ENCODE measurements at regions not wholly inside any gene's neighbourhood (a gene's known extent, or its start where the extent isn't known, plus 50 kb on each side); places are given as distances from the start of the nearest gene placed in this dataset.

- DNase-seq (ENCODE audit: low spot score), result no peak
- 85% methylated on average over 1 of the region's 1 CpG for WGBS (ENCODE audit: low lambda C conversion rate, missing lambda C conversion rate)
- TF ChIP-seq EZH2 (IDR thresholded peaks at IDR 0.05; ENCODE audit: borderline replicate concordance) (no peak), CTCF (IDR thresholded peaks at IDR 0.05; ENCODE audit: poor library complexity) (no peak), EZH2phosphoT487 (IDR thresholded peaks at IDR 0.05; ENCODE audit: low read depth, severe bottlenecking, unreplicated experiment) (no peak)
Observed at GRCh38 chr18:30404422-30404821, 638.1 kb downstream of the DSC3 start.

GRCh38 chr18:30403278-30403677, 639.3 kb downstream of the DSC3 start:
- Histone ChIP-seq H3K27me3 (no peaks in the 10 kb centered on the region), H3K4me2 (no peak overlapping the region), H2AFZ (no peak overlapping the region), H3K9me3 (ENCODE audit: low read depth) (no peaks in the 10 kb centered on the region), H3K79me2 (no peaks in the 10 kb centered on the region), H3K4me3 (no peak overlapping the region), H3K9me2 (replicated peaks; ENCODE audit: insufficient read depth) (no peaks in the 10 kb centered on the region), H3K27ac (no peak overlapping the region), H3K36me3 (replicated peaks; ENCODE audit: insufficient read depth, low read depth) (no peaks in the 10 kb centered on the region), H4K20me1 (ENCODE audit: insufficient read depth, poor library complexity, severe bottlenecking) (no peaks in the 10 kb centered on the region), H3K4me1 (ENCODE audit: insufficient read depth) (no peaks in the 10 kb centered on the region)
- TF ChIP-seq EZH2 (IDR thresholded peaks at IDR 0.05; ENCODE audit: borderline replicate concordance) (no peak), EZH2phosphoT487 (IDR thresholded peaks at IDR 0.05; ENCODE audit: low read depth, severe bottlenecking, unreplicated experiment) (no peak), CTCF (IDR thresholded peaks at IDR 0.05; ENCODE audit: poor library complexity) (no peak)
- no peak for DNase-seq (ENCODE audit: low spot score)
- 43% methylated on average over 3 of the region's 3 CpGs for WGBS (ENCODE audit: low lambda C conversion rate, missing lambda C conversion rate)

More at GRCh38 chr18:30404422-30404821, 638.1 kb downstream of the DSC3 start:
- H3K27me3 ChIP-seq, result no peaks in the 10 kb centered on the region
- H4K20me1 ChIP-seq (ENCODE audit: insufficient read depth, poor library complexity, severe bottlenecking), result no peaks in the 10 kb centered on the region
- no peaks in the 10 kb centered on the region for H3K9me3 ChIP-seq (ENCODE audit: low read depth)
- H3K9me2 ChIP-seq (replicated peaks; ENCODE audit: insufficient read depth), result no peaks in the 10 kb centered on the region
- H3K36me3 ChIP-seq (replicated peaks; ENCODE audit: insufficient read depth, low read depth), result no peaks in the 10 kb centered on the region
- no peak overlapping the region for H2AFZ ChIP-seq
- H3K27ac ChIP-seq, result no peak overlapping the region
- H3K4me3 ChIP-seq, result no peak overlapping the region
- H3K4me2 ChIP-seq, result no peak overlapping the region
- no peaks in the 10 kb centered on the region for H3K79me2 ChIP-seq
- H3K4me1 ChIP-seq (ENCODE audit: insufficient read depth), result no peaks in the 10 kb centered on the region

- Histone ChIP-seq H3K27me3 (no peaks in the 10 kb centered on the region), H3K36me3 (replicated peaks; ENCODE audit: insufficient read depth, low read depth) (no peaks in the 10 kb centered on the region), H3K27ac (no peak overlapping the region), H3K79me2 (no peaks in the 10 kb centered on the region), H3K4me3 (no peak overlapping the region), H2AFZ (no peak overlapping the region), H4K20me1 (ENCODE audit: insufficient read depth, poor library complexity, severe bottlenecking) (no peaks in the 10 kb centered on the region), H3K9me2 (replicated peaks; ENCODE audit: insufficient read depth) (no peaks in the 10 kb centered on the region), H3K9me3 (ENCODE audit: low read depth) (no peaks in the 10 kb centered on the region), H3K4me1 (ENCODE audit: insufficient read depth) (no peaks in the 10 kb centered on the region), H3K4me2 (no peak overlapping the region)
- no peak for DNase-seq (ENCODE audit: low spot score)
- TF ChIP-seq EZH2 (IDR thresholded peaks at IDR 0.05; ENCODE audit: borderline replicate concordance) (no peak), EZH2phosphoT487 (IDR thresholded peaks at IDR 0.05; ENCODE audit: low read depth, severe bottlenecking, unreplicated experiment) (no peak), CTCF (IDR thresholded peaks at IDR 0.05; ENCODE audit: poor library complexity) (no peak)
- 7% methylated on average over 2 of the region's 2 CpGs for WGBS (ENCODE audit: low lambda C conversion rate, missing lambda C conversion rate)
Observed at GRCh38 chr18:30387401-30387800, 655.1 kb downstream of the DSC3 start.

- H3K4me2 ChIP-seq, result no peak overlapping the region
- H2AFZ ChIP-seq, result no peak overlapping the region
- no peak for TF ChIP-seq EZH2 (IDR thresholded peaks at IDR 0.05; ENCODE audit: borderline replicate concordance)
- no peak for TF ChIP-seq CTCF (IDR thresholded peaks at IDR 0.05; ENCODE audit: poor library complexity)
- no peak for TF ChIP-seq EZH2phosphoT487 (IDR thresholded peaks at IDR 0.05; ENCODE audit: low read depth, severe bottlenecking, unreplicated experiment)
- no peak overlapping the region for H3K27ac ChIP-seq
- H3K27me3 ChIP-seq, result no peaks in the 10 kb centered on the region
- no peaks in the 10 kb centered on the region for H3K9me2 ChIP-seq (replicated peaks; ENCODE audit: insufficient read depth)
- H4K20me1 ChIP-seq (ENCODE audit: insufficient read depth, poor library complexity, severe bottlenecking), result no peaks in the 10 kb centered on the region
- no peaks in the 10 kb centered on the region for H3K36me3 ChIP-seq (replicated peaks; ENCODE audit: insufficient read depth, low read depth)
- no peaks in the 10 kb centered on the region for H3K4me1 ChIP-seq (ENCODE audit: insufficient read depth)
- no peak overlapping the region for H3K4me3 ChIP-seq
- no peaks in the 10 kb centered on the region for H3K79me2 ChIP-seq
- no peak for DNase-seq (ENCODE audit: low spot score)
- WGBS (ENCODE audit: low lambda C conversion rate, missing lambda C conversion rate), result 74% methylated on average over 5 of the region's 5 CpGs
- no peaks in the 10 kb centered on the region for H3K9me3 ChIP-seq (ENCODE audit: low read depth)
Observed at GRCh38 chr18:30386624-30387023, 655.9 kb downstream of the DSC3 start.

Data from hepatocyte (in vitro differentiated cells).